CD14-positive monocyte (primary cell): ENCODE measurements at regions not wholly inside any gene's neighbourhood (a gene's known extent, or its start where the extent isn't known, plus 50 kb on each side); places are given as distances from the start of the nearest gene placed in this dataset.
A peak's percentile ranks its signal among the peaks of the same experiment; 100 is the strongest.
"Not testable (repeated sequence)": the region's sequence is repeated elsewhere in the genome, so short reads cannot be mapped to it uniquely, and the experiment has no call there.

Source experiments
- DNase-seq, 3 donors: peaks; one replicate each; pipeline ENCODE4 v3.0.0-alpha.2; 2011 to 2022
- H2AFZ ChIP-seq: 2 replicates; pipeline ENCODE4 v1.6.0; 2012; ENCODE audit warnings: mild to moderate bottlenecking, low read depth, low read length, inconsistent platforms; ENCODE audit not compliant: insufficient read depth, poor library complexity, severe bottlenecking
- H3K27ac ChIP-seq, 2 donors: 1 replicate in 1 of 2; 2 replicates in 1 of 2; pipeline ENCODE4 v1.5.1; 2012 to 2013; ENCODE audit warnings: low read length in 2 of 2, control low read depth in 1 of 2, inconsistent platforms in 1 of 2, low read depth in 1 of 2, mild to moderate bottlenecking in 1 of 2
- H3K27me3 ChIP-seq, 2 donors: one replicate each; pipeline versions ENCODE4 v1.6.0 to v1.6.1; 2011 to 2013; ENCODE audit warnings: low read length in 2 of 2; ENCODE audit not compliant: control insufficient read depth in 2 of 2, insufficient read depth in 2 of 2
- H3K36me3 ChIP-seq, 2 donors: replicated peaks in 1 of 2; 1 replicate in 1 of 2; 2 replicates in 1 of 2; pipeline versions ENCODE4 v1.5.1 to v1.6.1; 2012 to 2013; ENCODE audit warnings: low read length in 2 of 2, control low read depth in 1 of 2, inconsistent platforms in 1 of 2, mild to moderate bottlenecking in 1 of 2; ENCODE audit not compliant: insufficient read depth in 2 of 2, control insufficient read depth in 1 of 2
- H3K4me1 ChIP-seq, 2 donors: 1 replicate in 1 of 2; 2 replicates in 1 of 2; pipeline versions ENCODE4 v1.5.1 to v1.6.1; 2012 to 2013; ENCODE audit warnings: low read length in 2 of 2, control low read depth in 1 of 2, inconsistent platforms in 1 of 2, mild to moderate bottlenecking in 1 of 2, moderate library complexity in 1 of 2; ENCODE audit not compliant: insufficient read depth in 2 of 2, control insufficient read depth in 1 of 2
- H3K4me2 ChIP-seq: replicated peaks from 2 replicates; pipeline ENCODE3; 2012; ENCODE audit warnings: low read length, moderate library complexity, mild to moderate bottlenecking; ENCODE audit not compliant: poor library complexity, severe bottlenecking; ENCODE audit errors: extremely low read depth
- H3K4me3 ChIP-seq, 3 experiments: fragments of 200-600 bp in 1 of 3; sonication (generic) in 1 of 3; replicated peaks in 1 of 3; 1 replicate in 2 of 3; 2 replicates in 1 of 3; pipeline ENCODE4 v1.5.1; 2011 to 2013; ENCODE audit warnings: low read length in 3 of 3, mild to moderate bottlenecking in 3 of 3, control low read depth in 2 of 3, low read depth in 2 of 3, inconsistent platforms in 1 of 3, moderate library complexity in 1 of 3
- H3K79me2 ChIP-seq: 2 replicates; pipeline ENCODE4 v1.6.0; 2012; ENCODE audit warnings: mild to moderate bottlenecking, control low read depth, inconsistent platforms, low read length, moderate library complexity; ENCODE audit not compliant: insufficient read depth
- H3K9ac ChIP-seq: 2 replicates; pipeline ENCODE4 v1.6.0; 2017; ENCODE audit warnings: low read length, mild to moderate bottlenecking; ENCODE audit not compliant: insufficient read depth, poor library complexity, severe bottlenecking
- H3K9me3 ChIP-seq, 2 donors: replicated peaks in 1 of 2; 1 replicate in 1 of 2; 2 replicates in 1 of 2; pipeline versions ENCODE4 v1.5.1 to v1.6.1; 2012 to 2013; ENCODE audit warnings: low read length in 2 of 2, control low read depth in 1 of 2; ENCODE audit not compliant: control insufficient read depth in 1 of 2, insufficient read depth in 1 of 2
- H4K20me1 ChIP-seq: 2 replicates; pipeline ENCODE4 v1.6.0; 2012; ENCODE audit warnings: mild to moderate bottlenecking, low read length, control low read depth, moderate library complexity; ENCODE audit not compliant: insufficient read depth
- H3K27ac Mint-ChIP-seq, 7 donors: one replicate each; pipeline ENCODE4 v1.8.0; 2020; ENCODE audit warnings: mild to moderate bottlenecking in 7 of 7, mixed read lengths in 7 of 7, moderate library complexity in 6 of 7, inconsistent platforms in 2 of 7
- H3K27me3 Mint-ChIP-seq, 3 donors: one replicate each; pipeline ENCODE4 v1.8.0; 2021 to 2022; ENCODE audit warnings: low read depth in 3 of 3, mild to moderate bottlenecking in 3 of 3, mixed read lengths in 3 of 3, moderate library complexity in 3 of 3, inconsistent platforms in 1 of 3
- H3K36me3 Mint-ChIP-seq, 2 donors: one replicate each; pipeline ENCODE4 v1.8.0; 2020; ENCODE audit warnings: mixed read lengths in 2 of 2, inconsistent platforms in 1 of 2, mild to moderate bottlenecking in 1 of 2
- H3K4me1 Mint-ChIP-seq: one replicate; pipeline ENCODE4 v1.8.0; 2020; ENCODE audit warnings: mild to moderate bottlenecking, mixed read lengths
- H3K4me3 Mint-ChIP-seq, 2 donors: one replicate each; pipeline ENCODE4 v1.8.0; 2020; ENCODE audit warnings: mild to moderate bottlenecking in 2 of 2, mixed read lengths in 2 of 2, moderate library complexity in 1 of 2
- H3K9me3 Mint-ChIP-seq, 7 donors: one replicate each; pipeline ENCODE4 v1.8.0; 2020 to 2022; ENCODE audit warnings: mixed read lengths in 7 of 7, mild to moderate bottlenecking in 6 of 7, moderate library complexity in 6 of 7, inconsistent platforms in 2 of 7
- WGBS: methylation state at CpG from one replicate; pipeline ENCODE4 v1.1.5; 2013; ENCODE audit warnings: missing lambda C conversion rate; ENCODE audit not compliant: insufficient coverage; 5-methylcytosine and 5-hydroxymethylcytosine counted together
- intact Hi-C, 2 donors: fragments of 100-400 bp; cut with micrococcal nuclease; formaldehyde crosslinking; loops; one replicate each; pipeline versions ENCODE4 v1.15.0 to v1.15.1; 2023
- TF ChIP-seq, protein P1 (sequence below): fragments of 200-600 bp; IDR thresholded peaks from one replicate; pipeline ENCODE4 v1.8.0; 2022; ENCODE audit warnings: antibody characterized with exemption, mild to moderate bottlenecking

- H3K36me3 Mint-ChIP-seq: peaks cover 17 to 21% of the 10 kb centered on the region in 2 donors
- H3K9ac ChIP-seq: no peak overlapping the region
- H3K79me2 ChIP-seq: no peaks in the 10 kb centered on the region
- peaks cover 1 to 8% of the 10 kb centered on the region in 2 donors for H3K9me3 ChIP-seq
- no peaks in the 10 kb centered on the region for H3K36me3 ChIP-seq
- H3K27me3 ChIP-seq: no peaks in the 10 kb centered on the region
- H3K9me3 Mint-ChIP-seq: peaks cover 15 to 37% (median 19%) of the 10 kb centered on the region in 7 donors
- no peak for DNase-seq
- H4K20me1 ChIP-seq: no peaks in the 10 kb centered on the region
- H3K27ac Mint-ChIP-seq: no peak overlapping the region
- H3K27me3 Mint-ChIP-seq: peaks cover 0 to 1% (median 0%) of the 10 kb centered on the region in 3 donors
- H3K27ac ChIP-seq: no peak overlapping the region
- H3K4me3 ChIP-seq: no peak overlapping the region
- TF ChIP-seq, protein P1, sequence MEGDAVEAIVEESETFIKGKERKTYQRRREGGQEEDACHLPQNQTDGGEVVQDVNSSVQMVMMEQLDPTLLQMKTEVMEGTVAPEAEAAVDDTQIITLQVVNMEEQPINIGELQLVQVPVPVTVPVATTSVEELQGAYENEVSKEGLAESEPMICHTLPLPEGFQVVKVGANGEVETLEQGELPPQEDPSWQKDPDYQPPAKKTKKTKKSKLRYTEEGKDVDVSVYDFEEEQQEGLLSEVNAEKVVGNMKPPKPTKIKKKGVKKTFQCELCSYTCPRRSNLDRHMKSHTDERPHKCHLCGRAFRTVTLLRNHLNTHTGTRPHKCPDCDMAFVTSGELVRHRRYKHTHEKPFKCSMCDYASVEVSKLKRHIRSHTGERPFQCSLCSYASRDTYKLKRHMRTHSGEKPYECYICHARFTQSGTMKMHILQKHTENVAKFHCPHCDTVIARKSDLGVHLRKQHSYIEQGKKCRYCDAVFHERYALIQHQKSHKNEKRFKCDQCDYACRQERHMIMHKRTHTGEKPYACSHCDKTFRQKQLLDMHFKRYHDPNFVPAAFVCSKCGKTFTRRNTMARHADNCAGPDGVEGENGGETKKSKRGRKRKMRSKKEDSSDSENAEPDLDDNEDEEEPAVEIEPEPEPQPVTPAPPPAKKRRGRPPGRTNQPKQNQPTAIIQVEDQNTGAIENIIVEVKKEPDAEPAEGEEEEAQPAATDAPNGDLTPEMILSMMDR: no peak
- no peak overlapping the region for H3K4me3 Mint-ChIP-seq
- H3K4me1 Mint-ChIP-seq: peaks cover 19% of the 10 kb centered on the region
- peaks cover 0 to 9% of the 10 kb centered on the region in 2 donors for H3K4me1 ChIP-seq
- intact Hi-C loops: no loop called here
- no peak overlapping the region for H3K4me2 ChIP-seq
- H2AFZ ChIP-seq: no peak overlapping the region
Observed at GRCh38 chr5:60055168-60055567, 161.6 kb upstream of the PDE4D start.

DNA sequence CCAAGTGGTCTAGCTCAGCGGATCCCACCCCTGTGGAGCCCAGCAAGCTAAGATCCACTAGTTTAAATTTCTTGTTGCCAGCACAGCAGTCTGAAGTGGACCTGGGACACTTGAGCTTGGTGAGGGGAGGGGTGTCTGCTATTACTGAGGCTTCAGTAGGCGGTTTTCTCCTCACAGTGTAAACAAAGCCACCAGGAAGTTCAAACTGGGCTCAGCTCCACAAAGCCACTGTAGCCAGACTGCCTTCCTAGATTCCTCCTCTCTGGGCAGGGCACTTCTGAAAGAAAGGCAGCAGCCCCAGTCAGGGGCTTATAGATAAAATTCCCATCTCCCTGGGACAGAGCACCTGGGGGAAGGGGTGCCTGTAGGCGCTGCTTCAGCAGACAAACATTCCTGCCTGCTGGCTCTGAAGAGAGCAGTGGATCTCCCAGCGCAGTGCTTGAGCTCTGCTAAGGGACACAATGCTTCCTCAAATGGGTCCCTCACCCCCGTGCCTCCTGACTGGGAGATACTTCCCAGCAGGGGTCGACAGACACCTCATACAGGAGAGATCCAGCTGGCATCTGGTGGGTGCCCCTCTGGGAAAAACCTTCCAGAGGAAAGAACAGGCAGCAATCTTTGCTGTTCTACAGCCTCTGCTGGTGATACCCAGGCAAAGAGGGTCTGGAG is 148.6 kb upstream of the PDE4D start:
- H3K27ac Mint-ChIP-seq: peak overlapping the region in 1 of 7 donors; percentile 8
- H3K27me3 ChIP-seq, intact Hi-C loops, H3K36me3 ChIP-seq, H3K9me3 Mint-ChIP-seq, H3K4me3 ChIP-seq, H3K4me1 Mint-ChIP-seq, H4K20me1 ChIP-seq, H3K9ac ChIP-seq, H3K36me3 Mint-ChIP-seq, H3K27ac ChIP-seq, H3K4me1 ChIP-seq, H3K9me3 ChIP-seq, H3K79me2 ChIP-seq, H3K4me3 Mint-ChIP-seq, H3K27me3 Mint-ChIP-seq, H2AFZ ChIP-seq, H3K4me2 ChIP-seq, DNase-seq: not testable (repeated sequence)
- 90% methylated on average over 2 of the region's 6 CpGs for WGBS

DNA sequence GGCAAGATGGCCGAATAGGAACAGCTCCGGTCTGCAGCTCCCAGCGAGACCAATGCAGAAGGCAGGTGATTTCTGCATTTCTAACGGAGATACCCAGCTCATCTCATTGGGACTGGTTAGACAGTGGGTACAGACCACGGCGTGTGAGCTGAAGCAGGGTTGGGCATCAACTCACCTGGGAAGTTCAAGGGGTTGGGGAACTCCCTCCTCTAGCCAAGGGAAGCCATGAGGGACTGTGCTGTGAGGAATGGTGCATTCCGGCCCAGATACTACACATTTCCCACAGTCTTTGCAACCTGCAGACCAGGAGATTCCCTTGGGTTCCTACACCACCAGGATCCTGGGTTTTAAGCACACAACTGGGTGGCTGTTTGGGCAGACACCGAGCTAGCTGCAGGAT is 148.0 kb upstream of the PDE4D start:
- H2AFZ ChIP-seq, H3K4me1 ChIP-seq, intact Hi-C loops, H3K36me3 ChIP-seq, H3K4me3 ChIP-seq, H3K27me3 Mint-ChIP-seq, H3K4me3 Mint-ChIP-seq, H3K9me3 Mint-ChIP-seq, H3K4me2 ChIP-seq, H3K36me3 Mint-ChIP-seq, H3K27ac ChIP-seq, H3K79me2 ChIP-seq, H3K4me1 Mint-ChIP-seq, H3K27me3 ChIP-seq, H3K9ac ChIP-seq, H3K27ac Mint-ChIP-seq, DNase-seq, H3K9me3 ChIP-seq, H4K20me1 ChIP-seq: not testable (repeated sequence)
- 96% methylated on average over 7 of the region's 8 CpGs for WGBS
